ENCODE measurements at regions not wholly inside any gene's neighbourhood (a gene's known extent, or its start where the extent isn't known, plus 50 kb on each side); places are given as distances from the start of the nearest gene placed in this dataset.

GRCh38 chr1:185536165-185536920 lies 197.8 kb upstream of the HMCN1 start:
- no peak overlapping the region for H3K27ac ChIP-seq

GRCh38 chr1:185535621-185536020 lies 198.6 kb upstream of the HMCN1 start:
- H3K4me3 ChIP-seq, result no peak overlapping the region
- H3K36me3 ChIP-seq, result no peaks in the 10 kb centered on the region
- intact Hi-C loops (cut with DNase I; ENCODE audit: low total_unique reads), result no loop called here
- no peaks in the 10 kb centered on the region for H3K9me3 ChIP-seq
- DNase-seq, result no peak
- H3K27me3 ChIP-seq (replicated peaks in 1 of 7), result no peaks in the 10 kb centered on the region
- 74 to 92% (median 82%) methylated on average over 2 of the region's 2 CpGs for WGBS, 5 donors
- peak overlapping the region in 4 of 8 donors; percentile 20 to 72 (median 66) for H3K27ac ChIP-seq
- TF ChIP-seq, protein P1, sequence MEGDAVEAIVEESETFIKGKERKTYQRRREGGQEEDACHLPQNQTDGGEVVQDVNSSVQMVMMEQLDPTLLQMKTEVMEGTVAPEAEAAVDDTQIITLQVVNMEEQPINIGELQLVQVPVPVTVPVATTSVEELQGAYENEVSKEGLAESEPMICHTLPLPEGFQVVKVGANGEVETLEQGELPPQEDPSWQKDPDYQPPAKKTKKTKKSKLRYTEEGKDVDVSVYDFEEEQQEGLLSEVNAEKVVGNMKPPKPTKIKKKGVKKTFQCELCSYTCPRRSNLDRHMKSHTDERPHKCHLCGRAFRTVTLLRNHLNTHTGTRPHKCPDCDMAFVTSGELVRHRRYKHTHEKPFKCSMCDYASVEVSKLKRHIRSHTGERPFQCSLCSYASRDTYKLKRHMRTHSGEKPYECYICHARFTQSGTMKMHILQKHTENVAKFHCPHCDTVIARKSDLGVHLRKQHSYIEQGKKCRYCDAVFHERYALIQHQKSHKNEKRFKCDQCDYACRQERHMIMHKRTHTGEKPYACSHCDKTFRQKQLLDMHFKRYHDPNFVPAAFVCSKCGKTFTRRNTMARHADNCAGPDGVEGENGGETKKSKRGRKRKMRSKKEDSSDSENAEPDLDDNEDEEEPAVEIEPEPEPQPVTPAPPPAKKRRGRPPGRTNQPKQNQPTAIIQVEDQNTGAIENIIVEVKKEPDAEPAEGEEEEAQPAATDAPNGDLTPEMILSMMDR (IDR thresholded peaks at IDR 0.05 in 8 of 11, conservative IDR thresholded peaks at IDR 0.05 in 3 of 11), result no peak
- peaks cover 0 to 24% (median 0%) of the 10 kb centered on the region in 6 donors for H3K4me1 ChIP-seq

More at GRCh38 chr1:185536165-185536920, 197.8 kb upstream of the HMCN1 start:
- WGBS, 5 donors, result 80 to 94% (median 93%) methylated on average over 3 of the region's 3 CpGs
- Histone ChIP-seq H3K27me3 (replicated peaks in 1 of 7) (no peaks in the 10 kb centered on the region), H3K9me3 (no peaks in the 10 kb centered on the region), H3K4me3 (no peak overlapping the region), H3K36me3 (no peaks in the 10 kb centered on the region), H3K4me1 (peaks cover 0 to 24% (median 0%) of the 10 kb centered on the region in 6 donors)
- intact Hi-C loops (cut with DNase I; ENCODE audit: low total_unique reads), result no loop called here
- DNase-seq, result no peak
- TF ChIP-seq POLR2AphosphoS5 (IDR thresholded peaks at IDR 0.05), result no peak
- no peak for TF ChIP-seq POLR2A (IDR thresholded peaks at IDR 0.05)
- TF ChIP-seq, protein P1 (IDR thresholded peaks at IDR 0.05 in 8 of 11, conservative IDR thresholded peaks at IDR 0.05 in 3 of 11), result no peak

- TF ChIP-seq, protein P1 (IDR thresholded peaks at IDR 0.05 in 8 of 11, conservative IDR thresholded peaks at IDR 0.05 in 3 of 11), result no peak
- TF ChIP-seq POLR2A (IDR thresholded peaks at IDR 0.05) (no peak), POLR2AphosphoS5 (IDR thresholded peaks at IDR 0.05) (no peak)
- H3K9me3 ChIP-seq, result no peaks in the 10 kb centered on the region
- no peaks in the 10 kb centered on the region for H3K36me3 ChIP-seq
- H3K4me1 ChIP-seq, result peaks cover 0 to 24% (median 0%) of the 10 kb centered on the region in 6 donors
- H3K27me3 ChIP-seq (replicated peaks in 1 of 7), result no peaks in the 10 kb centered on the region
- DNase-seq, result no peak
- H3K27ac ChIP-seq, result peak overlapping the region in 4 of 8 donors; percentile 20 to 72 (median 66)
- H3K4me3 ChIP-seq, result no peak overlapping the region
- 44 to 63% (median 53%) methylated on average over 6 of the region's 6 CpGs for WGBS, 5 donors
- intact Hi-C loops (cut with DNase I; ENCODE audit: low total_unique reads), result no loop called here
Observed at GRCh38 chr1:185534801-185535200, 199.4 kb upstream of the HMCN1 start.

DNA sequence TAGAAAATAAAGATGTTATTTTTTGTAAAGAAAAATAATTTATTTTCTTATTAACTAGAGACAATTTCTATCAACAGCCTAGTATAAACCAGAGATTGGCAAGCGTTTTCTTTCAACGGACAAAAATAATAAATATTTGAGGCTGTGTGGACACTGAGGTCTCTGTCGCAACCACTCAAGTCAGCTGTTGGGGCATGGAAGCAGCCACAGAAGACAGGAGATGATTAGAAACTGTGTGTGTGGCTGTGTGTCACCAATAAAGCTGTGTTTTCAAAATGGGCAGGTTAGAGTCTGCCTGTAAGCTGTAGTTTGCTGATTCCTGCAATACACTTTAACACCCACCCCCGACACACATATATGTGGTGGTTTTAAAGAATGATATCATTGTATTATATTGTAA lies 200.6 kb upstream of the HMCN1 start:
- no peak for DNase-seq

More for the DNA sequence above, 200.6 kb upstream of the HMCN1 start:
- Histone ChIP-seq H3K27me3 (replicated peaks in 1 of 7) (no peaks in the 10 kb centered on the region), H3K36me3 (no peaks in the 10 kb centered on the region), H3K4me3 (no peak overlapping the region), H3K9me3 (no peaks in the 10 kb centered on the region), H3K27ac (no peak overlapping the region), H3K4me1 (peaks cover 0 to 24% (median 0%) of the 10 kb centered on the region in 6 donors)
- intact Hi-C loops (cut with DNase I; ENCODE audit: low total_unique reads), result no loop called here
- TF ChIP-seq POLR2A (IDR thresholded peaks at IDR 0.05), result no peak
- no peak for TF ChIP-seq POLR2AphosphoS5 (IDR thresholded peaks at IDR 0.05)
- TF ChIP-seq, protein P1 (IDR thresholded peaks at IDR 0.05 in 8 of 11, conservative IDR thresholded peaks at IDR 0.05 in 3 of 11), result no peak
- 80 to 92% (median 90%) methylated on average over 4 of the region's 4 CpGs for WGBS, 5 donors
